ENCODE measurements at regions not wholly inside any gene's neighbourhood (a gene's known extent, or its start where the extent isn't known, plus 50 kb on each side); places are given as distances from the start of the nearest gene placed in this dataset.

GRCh38 chr1:55277377-55278130 lies 62.4 kb upstream of the USP24 start:
- DNase-seq (ENCODE audit: low spot score) (no peak), ATAC-seq (ENCODE audit: low read depth) (peak; percentile 94)
- Histone ChIP-seq H3K36me3 (ENCODE audit: low read depth) (no peaks in the 10 kb centered on the region), H3K4me3 (ENCODE audit: severe bottlenecking) (no peak overlapping the region), H3K27me3 (ENCODE audit: insufficient read depth, poor library complexity, severe bottlenecking) (no peaks in the 10 kb centered on the region), H3K4me1 (ENCODE audit: insufficient read depth, poor library complexity, severe bottlenecking) (no peaks in the 10 kb centered on the region), H3K27ac (ENCODE audit: poor library complexity, severe bottlenecking) (no peak overlapping the region), H3K9me3 (ENCODE audit: severe bottlenecking) (no peaks in the 10 kb centered on the region)
- peak; percentile 88 for TF ChIP-seq CTCF (IDR thresholded peaks at IDR 0.05; ENCODE audit: poor library complexity, severe bottlenecking)

GRCh38 chr1:55276671-55277376 lies 61.7 kb upstream of the USP24 start:
- no peak overlapping the region for H3K4me3 ChIP-seq (ENCODE audit: severe bottlenecking)
- H3K27ac ChIP-seq (ENCODE audit: poor library complexity, severe bottlenecking) = no peak overlapping the region
- TF ChIP-seq CTCF (IDR thresholded peaks at IDR 0.05; ENCODE audit: poor library complexity, severe bottlenecking) = no peak
- DNase-seq (ENCODE audit: low spot score) = no peak
- no peaks in the 10 kb centered on the region for H3K4me1 ChIP-seq (ENCODE audit: insufficient read depth, poor library complexity, severe bottlenecking)
- H3K9me3 ChIP-seq (ENCODE audit: severe bottlenecking) = no peaks in the 10 kb centered on the region
- H3K36me3 ChIP-seq (ENCODE audit: low read depth) = no peaks in the 10 kb centered on the region
- ATAC-seq (ENCODE audit: low read depth) = no peak; the same call in 2 of the 3 replicates
- H3K27me3 ChIP-seq (ENCODE audit: insufficient read depth, poor library complexity, severe bottlenecking) = no peaks in the 10 kb centered on the region

GRCh38 chr1:55275941-55276341 lies 60.8 kb upstream of the USP24 start:
- ATAC-seq (ENCODE audit: low read depth) = no peak
- H3K4me3 ChIP-seq (ENCODE audit: severe bottlenecking) = no peak overlapping the region
- TF ChIP-seq CTCF (IDR thresholded peaks at IDR 0.05; ENCODE audit: poor library complexity, severe bottlenecking) = no peak
- no peaks in the 10 kb centered on the region for H3K4me1 ChIP-seq (ENCODE audit: insufficient read depth, poor library complexity, severe bottlenecking)
- no peaks in the 10 kb centered on the region for H3K27me3 ChIP-seq (ENCODE audit: insufficient read depth, poor library complexity, severe bottlenecking)
- DNase-seq (ENCODE audit: low spot score) = no peak
- H3K27ac ChIP-seq (ENCODE audit: poor library complexity, severe bottlenecking) = no peak overlapping the region
- no peaks in the 10 kb centered on the region for H3K9me3 ChIP-seq (ENCODE audit: severe bottlenecking)
- no peaks in the 10 kb centered on the region for H3K36me3 ChIP-seq (ENCODE audit: low read depth)

- Histone ChIP-seq H3K4me1 (ENCODE audit: insufficient read depth, poor library complexity, severe bottlenecking) (no peaks in the 10 kb centered on the region), H3K27me3 (ENCODE audit: insufficient read depth, poor library complexity, severe bottlenecking) (no peaks in the 10 kb centered on the region), H3K4me3 (ENCODE audit: severe bottlenecking) (no peak overlapping the region), H3K36me3 (ENCODE audit: low read depth) (no peaks in the 10 kb centered on the region), H3K27ac (ENCODE audit: poor library complexity, severe bottlenecking) (no peak overlapping the region), H3K9me3 (ENCODE audit: severe bottlenecking) (no peaks in the 10 kb centered on the region)
- no peak for ATAC-seq (ENCODE audit: low read depth)
- TF ChIP-seq CTCF (IDR thresholded peaks at IDR 0.05; ENCODE audit: poor library complexity, severe bottlenecking) = no peak
- DNase-seq (ENCODE audit: low spot score) = no peak
Observed at GRCh38 chr1:55275151-55275748, 60.1 kb upstream of the USP24 start.

All from RWPE2 (cell line).